ENCODE measurements at regions not wholly inside any gene's neighbourhood (a gene's known extent, or its start where the extent isn't known, plus 50 kb on each side); places are given as distances from the start of the nearest gene placed in this dataset.

GRCh38 chr4:96936886-96937285 is 1097.0 kb downstream of the PDHA2 start:
- no peaks in the 10 kb centered on the region for H4K20me1 ChIP-seq (replicated peaks; ENCODE audit: control insufficient read depth, extremely low read depth, insufficient read depth, low read length)
- BruUV-seq (replicated peaks): no TSS peak
- no peaks in the 10 kb centered on the region for H3K27me3 ChIP-seq (ENCODE audit: control insufficient read depth in 2 of 2, insufficient read depth in 2 of 2, low read length in 2 of 2)
- H3K9me1 ChIP-seq (replicated peaks; ENCODE audit: control insufficient read depth, extremely low read depth, insufficient read depth, low read length): no peaks in the 10 kb centered on the region
- ChIA-PET CTCF (interaction anchor here (1.0 kb wide), 1 partner anchor 14 kb away, joined by 3 read pairs; no protein-coding TSS in a partner anchor), POLR2A (no interaction called here)
- H3K4me2 ChIP-seq (ENCODE audit: insufficient read depth, low read length): no peak overlapping the region
- FAIRE-seq (no peak), DNase-seq (ENCODE audit: low read depth, low spot score) (no peak)
- no peaks in the 10 kb centered on the region for H3K79me2 ChIP-seq (ENCODE audit: control insufficient read depth, insufficient read depth, low read length)
- H3K4me1 ChIP-seq (ENCODE audit: control insufficient read depth, extremely low read depth, insufficient read depth, low read length): no peaks in the 10 kb centered on the region
- H3K4me3 ChIP-seq (replicated peaks in 1 of 3; ENCODE audit: insufficient read depth in 1 of 3, low read depth in 1 of 3, low read length in 3 of 3): no peak overlapping the region
- dilution Hi-C loops (cut with MboI; ENCODE audit: extremely low pct_ligation_motif_present, low sequenced_read_pairs) (no loop called here), intact Hi-C loops (cut with micrococcal nuclease) (no loop called here)
- no peaks in the 10 kb centered on the region for H3K9me3 ChIP-seq (replicated peaks; ENCODE audit: control insufficient read depth, insufficient read depth, low read length)
- H3K27ac ChIP-seq (ENCODE audit: insufficient read depth, low read depth, low read length): no peak overlapping the region
- H3K9ac ChIP-seq (replicated peaks; ENCODE audit: extremely low read depth, insufficient read depth, low read length): no peak overlapping the region
- TF ChIP-seq EZH2 (IDR thresholded peaks at IDR 0.05; ENCODE audit: borderline replicate concordance, low read depth, low read length, severe bottlenecking) (no peak), GATA2 (IDR thresholded peaks at IDR 0.05; ENCODE audit: insufficient read depth, insufficient read length, low read depth, low read length) (no peak), CTCF (IDR thresholded peaks at IDR 0.05; ENCODE audit: extremely low read depth in 1 of 2, insufficient read depth in 1 of 2, low read depth in 1 of 2, low read length in 2 of 2) (no peak), POLR2AphosphoS5 (IDR thresholded peaks at IDR 0.05; ENCODE audit: insufficient read depth, low read depth, low read length) (no peak), JUN (IDR thresholded peaks at IDR 0.05; ENCODE audit: borderline replicate concordance, insufficient read depth, insufficient read length, low read depth) (no peak), MAX (IDR thresholded peaks at IDR 0.05; ENCODE audit: insufficient read depth, insufficient read length) (no peak), MYC (IDR thresholded peaks at IDR 0.05; ENCODE audit: low read depth, low read length) (no peak), POLR2A (IDR thresholded peaks at IDR 0.05; ENCODE audit: low read depth, low read length) (no peak)
- no peak overlapping the region for H2AFZ ChIP-seq (ENCODE audit: low read depth, low read length)
- H3K36me3 ChIP-seq (ENCODE audit: control insufficient read depth in 2 of 2, extremely low read depth in 1 of 2, insufficient read depth in 2 of 2, low read length in 2 of 2): no peaks in the 10 kb centered on the region
